ENCODE measurements at regions not wholly inside any gene's neighbourhood (a gene's known extent, or its start where the extent isn't known, plus 50 kb on each side); places are given as distances from the start of the nearest gene placed in this dataset.

DNA sequence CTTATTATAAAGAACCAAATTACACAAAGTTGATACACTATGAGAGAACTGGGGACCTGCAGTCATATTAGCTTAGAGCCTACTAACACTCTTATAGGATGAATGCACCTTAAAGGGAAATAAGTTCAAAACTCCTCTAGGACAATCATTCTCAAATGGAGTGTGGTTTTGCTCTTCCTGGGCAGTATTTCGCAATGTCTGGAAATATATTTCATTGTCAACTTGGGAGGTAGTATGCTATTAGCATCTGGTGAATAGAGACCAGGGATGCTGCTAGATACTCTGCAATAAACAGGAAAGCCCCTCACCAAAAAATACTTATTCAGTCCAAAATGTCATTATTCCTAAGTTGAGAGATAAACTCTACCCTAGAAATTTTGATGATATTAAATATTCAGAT is 451.4 kb upstream of the ARPP21 start:
- Histone ChIP-seq H3K23ac (ENCODE audit: low read length in 2 of 2) (no peak overlapping the region), H2AK5ac (ENCODE audit: low read length, severe bottlenecking) (no peak overlapping the region), H3K9me3 (ENCODE audit: control insufficient read depth, low read length) (peaks cover 18% of the 10 kb centered on the region), H3K4me1 (ENCODE audit: control insufficient read depth, insufficient read depth, low read depth, low read length) (no peaks in the 10 kb centered on the region), H2BK12ac (ENCODE audit: low read length in 2 of 2) (no peak overlapping the region), H2BK15ac (ENCODE audit: low read depth, poor library complexity, severe bottlenecking) (no peak overlapping the region), H3K14ac (ENCODE audit: low read length in 2 of 2) (no peak overlapping the region), H3K36me3 (ENCODE audit: control insufficient read depth in 1 of 2, insufficient read depth in 2 of 2, low read depth in 1 of 2, low read length in 2 of 2) (no peaks in the 10 kb centered on the region), H3K4me2 (ENCODE audit: low read length, poor library complexity, severe bottlenecking) (no peak overlapping the region), H3K9ac (ENCODE audit: low read length) (no peak overlapping the region), H3K4ac (ENCODE audit: low read depth in 1 of 2, low read length in 2 of 2) (no peak overlapping the region), H2BK120ac (ENCODE audit: low read depth, low read length) (no peak overlapping the region), H4K91ac (ENCODE audit: low read length) (no peak overlapping the region), H3K79me1 (replicated peaks; ENCODE audit: low read length, poor library complexity, severe bottlenecking) (no peaks in the 10 kb centered on the region), H3K27me3 (ENCODE audit: control insufficient read depth in 1 of 2, insufficient read depth in 1 of 2, low read length in 2 of 2) (no peaks in the 10 kb centered on the region), H3K18ac (ENCODE audit: low read depth in 1 of 2, low read length in 2 of 2) (no peak overlapping the region), H2AFZ (ENCODE audit: low read depth, low read length) (no peak overlapping the region), H3K27ac (ENCODE audit: low read length, poor library complexity, severe bottlenecking) (no peak overlapping the region), H2BK5ac (ENCODE audit: low read depth, low read length, poor library complexity, severe bottlenecking) (no peak overlapping the region), H4K8ac (ENCODE audit: low read length) (no peak overlapping the region), H3K4me3 (ENCODE audit: insufficient read depth in 1 of 2, low read depth in 1 of 2, low read length in 2 of 2) (no peak overlapping the region)
- WGBS, result 60% methylated on average over 1 of the region's 1 CpG
- no peak for DNase-seq

DNA sequence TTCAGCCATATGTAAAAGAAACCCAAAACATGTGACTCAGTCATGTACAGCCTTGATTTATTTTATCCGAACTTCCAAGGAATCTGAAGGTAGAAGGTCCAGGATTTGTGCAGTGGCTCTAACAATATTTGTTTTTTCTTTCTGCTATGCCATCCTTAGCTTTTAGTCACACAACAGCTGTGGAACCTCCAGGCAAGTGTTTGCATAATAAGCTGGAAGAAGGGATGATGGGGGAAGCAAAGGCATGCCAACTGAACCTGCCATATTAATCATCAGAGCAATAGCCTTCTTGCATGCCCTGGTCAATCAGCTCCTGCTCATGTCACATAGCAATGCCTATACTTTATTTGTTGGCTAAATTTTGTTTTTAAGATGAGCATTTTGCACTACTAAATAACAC is 444.7 kb upstream of the ARPP21 start:
- Histone ChIP-seq H4K8ac (ENCODE audit: low read length) (no peak overlapping the region), H2BK15ac (ENCODE audit: low read depth, poor library complexity, severe bottlenecking) (no peak overlapping the region), H3K27ac (ENCODE audit: low read length, poor library complexity, severe bottlenecking) (no peak overlapping the region), H3K9me3 (ENCODE audit: control insufficient read depth, low read length) (no peaks in the 10 kb centered on the region), H3K27me3 (ENCODE audit: control insufficient read depth in 1 of 2, insufficient read depth in 1 of 2, low read length in 2 of 2) (no peaks in the 10 kb centered on the region), H3K4me2 (ENCODE audit: low read length, poor library complexity, severe bottlenecking) (no peak overlapping the region), H2AFZ (ENCODE audit: low read depth, low read length) (no peak overlapping the region), H3K4ac (ENCODE audit: low read depth in 1 of 2, low read length in 2 of 2) (no peak overlapping the region), H3K4me1 (ENCODE audit: control insufficient read depth, insufficient read depth, low read depth, low read length) (no peaks in the 10 kb centered on the region), H4K91ac (ENCODE audit: low read length) (no peak overlapping the region), H2BK5ac (ENCODE audit: low read depth, low read length, poor library complexity, severe bottlenecking) (no peak overlapping the region), H3K4me3 (ENCODE audit: insufficient read depth in 1 of 2, low read depth in 1 of 2, low read length in 2 of 2) (no peak overlapping the region), H3K14ac (ENCODE audit: low read length in 2 of 2) (no peak overlapping the region), H3K23ac (ENCODE audit: low read length in 2 of 2) (no peak overlapping the region), H3K79me1 (replicated peaks; ENCODE audit: low read length, poor library complexity, severe bottlenecking) (no peaks in the 10 kb centered on the region), H3K36me3 (ENCODE audit: control insufficient read depth in 1 of 2, insufficient read depth in 2 of 2, low read depth in 1 of 2, low read length in 2 of 2) (no peaks in the 10 kb centered on the region), H2AK5ac (ENCODE audit: low read length, severe bottlenecking) (no peak overlapping the region), H2BK12ac (ENCODE audit: low read length in 2 of 2) (no peak overlapping the region), H2BK120ac (ENCODE audit: low read depth, low read length) (no peak overlapping the region), H3K18ac (ENCODE audit: low read depth in 1 of 2, low read length in 2 of 2) (no peak overlapping the region), H3K9ac (ENCODE audit: low read length) (no peak overlapping the region)
- WGBS, result 100% methylated on average over 1 of the region's 1 CpG
- DNase-seq, result no peak

GRCh38 chr3:35198857-35199256 is 440.5 kb upstream of the ARPP21 start:
- Histone ChIP-seq H2AFZ (ENCODE audit: low read depth, low read length) (no peak overlapping the region), H3K4me1 (ENCODE audit: control insufficient read depth, insufficient read depth, low read depth, low read length) (no peaks in the 10 kb centered on the region), H3K18ac (ENCODE audit: low read depth in 1 of 2, low read length in 2 of 2) (no peak overlapping the region), H3K27me3 (ENCODE audit: control insufficient read depth in 1 of 2, insufficient read depth in 1 of 2, low read length in 2 of 2) (no peaks in the 10 kb centered on the region), H2BK5ac (ENCODE audit: low read depth, low read length, poor library complexity, severe bottlenecking) (no peak overlapping the region), H3K79me1 (replicated peaks; ENCODE audit: low read length, poor library complexity, severe bottlenecking) (no peaks in the 10 kb centered on the region), H4K8ac (ENCODE audit: low read length) (no peak overlapping the region), H2BK120ac (ENCODE audit: low read depth, low read length) (no peak overlapping the region), H3K4ac (ENCODE audit: low read depth in 1 of 2, low read length in 2 of 2) (no peak overlapping the region), H3K9me3 (ENCODE audit: control insufficient read depth, low read length) (no peaks in the 10 kb centered on the region), H2BK15ac (ENCODE audit: low read depth, poor library complexity, severe bottlenecking) (no peak overlapping the region), H2BK12ac (ENCODE audit: low read length in 2 of 2) (no peak overlapping the region), H3K4me2 (ENCODE audit: low read length, poor library complexity, severe bottlenecking) (no peak overlapping the region), H3K27ac (ENCODE audit: low read length, poor library complexity, severe bottlenecking) (no peak overlapping the region), H3K23ac (ENCODE audit: low read length in 2 of 2) (no peak overlapping the region), H4K91ac (ENCODE audit: low read length) (no peak overlapping the region), H2AK5ac (ENCODE audit: low read length, severe bottlenecking) (no peak overlapping the region), H3K9ac (ENCODE audit: low read length) (no peak overlapping the region), H3K36me3 (ENCODE audit: control insufficient read depth in 1 of 2, insufficient read depth in 2 of 2, low read depth in 1 of 2, low read length in 2 of 2) (no peaks in the 10 kb centered on the region), H3K14ac (ENCODE audit: low read length in 2 of 2) (no peak overlapping the region), H3K4me3 (ENCODE audit: insufficient read depth in 1 of 2, low read depth in 1 of 2, low read length in 2 of 2) (no peak overlapping the region)
- 92% methylated on average over 3 of the region's 3 CpGs for WGBS
- no peak for DNase-seq

DNA sequence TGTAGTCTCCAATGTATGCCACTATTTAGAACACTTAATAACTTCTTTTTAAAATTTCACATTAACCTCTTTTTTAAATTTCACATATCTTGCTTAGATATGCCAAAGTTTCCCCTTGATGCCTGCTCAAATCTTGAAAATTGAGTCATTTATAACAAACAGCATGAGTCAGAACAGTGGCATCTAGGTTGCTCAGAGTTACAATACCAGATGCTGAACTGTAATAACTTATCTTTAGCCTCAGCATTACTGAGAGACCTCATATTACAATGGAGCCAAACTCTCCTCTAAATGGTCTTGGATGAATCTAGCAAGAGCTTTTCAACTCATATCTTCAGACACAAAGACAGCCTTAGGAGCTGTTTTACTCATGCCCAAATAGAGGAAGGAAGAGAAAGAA is 439.3 kb upstream of the ARPP21 start:
- Histone ChIP-seq H3K23ac (ENCODE audit: low read length in 2 of 2) (no peak overlapping the region), H3K14ac (ENCODE audit: low read length in 2 of 2) (no peak overlapping the region), H3K4ac (ENCODE audit: low read depth in 1 of 2, low read length in 2 of 2) (no peak overlapping the region), H2AK5ac (ENCODE audit: low read length, severe bottlenecking) (no peak overlapping the region), H2BK5ac (ENCODE audit: low read depth, low read length, poor library complexity, severe bottlenecking) (no peak overlapping the region), H3K4me2 (ENCODE audit: low read length, poor library complexity, severe bottlenecking) (no peak overlapping the region), H4K8ac (ENCODE audit: low read length) (no peak overlapping the region), H3K4me3 (ENCODE audit: insufficient read depth in 1 of 2, low read depth in 1 of 2, low read length in 2 of 2) (no peak overlapping the region), H2BK120ac (ENCODE audit: low read depth, low read length) (no peak overlapping the region), H2BK15ac (ENCODE audit: low read depth, poor library complexity, severe bottlenecking) (no peak overlapping the region), H2BK12ac (ENCODE audit: low read length in 2 of 2) (no peak overlapping the region), H3K36me3 (ENCODE audit: control insufficient read depth in 1 of 2, insufficient read depth in 2 of 2, low read depth in 1 of 2, low read length in 2 of 2) (no peaks in the 10 kb centered on the region), H3K79me1 (replicated peaks; ENCODE audit: low read length, poor library complexity, severe bottlenecking) (no peaks in the 10 kb centered on the region), H2AFZ (ENCODE audit: low read depth, low read length) (no peak overlapping the region), H3K27me3 (ENCODE audit: control insufficient read depth in 1 of 2, insufficient read depth in 1 of 2, low read length in 2 of 2) (no peaks in the 10 kb centered on the region), H4K91ac (ENCODE audit: low read length) (no peak overlapping the region), H3K4me1 (ENCODE audit: control insufficient read depth, insufficient read depth, low read depth, low read length) (no peaks in the 10 kb centered on the region), H3K27ac (ENCODE audit: low read length, poor library complexity, severe bottlenecking) (no peak overlapping the region), H3K9ac (ENCODE audit: low read length) (no peak overlapping the region), H3K9me3 (ENCODE audit: control insufficient read depth, low read length) (no peaks in the 10 kb centered on the region), H3K18ac (ENCODE audit: low read depth in 1 of 2, low read length in 2 of 2) (no peak overlapping the region)
- no peak for DNase-seq

Data from mesenchymal stem cell (in vitro differentiated cells and primary cell).